ENCODE measurements at regions not wholly inside any gene's neighbourhood (a gene's known extent, or its start where the extent isn't known, plus 50 kb on each side); places are given as distances from the start of the nearest gene placed in this dataset.
"Not testable (repeated sequence)": the region's sequence is repeated elsewhere in the genome, so short reads cannot be mapped to it uniquely, and the experiment has no call there.

DNA sequence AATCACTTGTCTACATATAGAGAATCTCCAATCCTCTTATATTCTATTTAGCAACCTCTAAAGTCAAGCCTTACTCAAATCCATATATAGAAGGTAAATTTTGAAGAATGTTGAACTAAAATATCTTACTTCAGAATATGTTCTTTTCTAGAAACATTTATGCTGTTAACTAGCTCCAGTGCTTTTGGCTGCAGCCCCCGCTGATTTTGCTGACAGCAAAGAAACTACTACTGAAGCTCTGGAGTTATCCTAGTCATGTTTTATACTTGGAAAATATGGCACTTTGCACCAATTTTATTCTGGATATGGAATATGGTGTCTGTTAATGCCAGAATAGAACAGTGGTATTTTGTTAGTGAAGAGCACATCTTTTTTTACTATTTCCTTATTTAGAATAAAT is 212.4 kb upstream of the FSIP2 start:
- no peak for DNase-seq

DNA sequence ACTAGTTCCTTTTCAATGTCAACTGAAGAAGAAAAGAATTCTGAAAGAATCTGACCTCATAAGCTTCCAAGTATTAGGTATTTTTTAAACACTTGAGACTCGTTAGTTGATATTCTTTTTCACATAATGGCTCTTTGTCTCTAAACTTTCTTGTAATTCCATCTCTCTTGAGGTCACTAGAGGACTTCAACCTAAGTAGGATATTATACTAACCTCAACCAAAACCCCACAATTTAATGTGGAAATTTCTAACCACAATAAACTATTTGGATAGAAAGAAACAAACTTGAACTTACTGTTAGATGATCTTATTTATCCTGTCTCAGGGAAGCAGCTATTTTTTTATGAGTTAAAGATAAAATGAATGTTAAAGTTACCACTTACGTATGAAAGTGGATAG is 206.9 kb upstream of the FSIP2 start:
- no peak for DNase-seq

DNA sequence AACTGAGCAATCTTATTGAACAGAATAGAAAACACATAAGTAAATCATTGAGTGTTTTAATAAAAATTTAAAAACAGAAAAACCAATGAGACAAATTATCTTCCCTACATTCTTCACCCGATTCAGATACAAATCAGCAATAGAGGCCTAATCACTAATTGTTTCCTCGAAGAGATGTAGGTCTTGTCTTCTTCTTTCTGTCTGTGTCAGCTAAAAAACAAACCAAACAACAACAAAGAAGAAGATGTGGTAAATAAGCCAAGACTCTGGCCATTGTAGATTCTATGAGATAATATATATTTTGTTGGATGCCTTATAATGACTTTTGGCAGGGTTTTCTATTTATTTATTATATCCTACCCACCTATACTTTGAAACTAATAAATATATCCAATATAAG is 200.9 kb upstream of the FSIP2 start:
- DNase-seq = no peak

DNA sequence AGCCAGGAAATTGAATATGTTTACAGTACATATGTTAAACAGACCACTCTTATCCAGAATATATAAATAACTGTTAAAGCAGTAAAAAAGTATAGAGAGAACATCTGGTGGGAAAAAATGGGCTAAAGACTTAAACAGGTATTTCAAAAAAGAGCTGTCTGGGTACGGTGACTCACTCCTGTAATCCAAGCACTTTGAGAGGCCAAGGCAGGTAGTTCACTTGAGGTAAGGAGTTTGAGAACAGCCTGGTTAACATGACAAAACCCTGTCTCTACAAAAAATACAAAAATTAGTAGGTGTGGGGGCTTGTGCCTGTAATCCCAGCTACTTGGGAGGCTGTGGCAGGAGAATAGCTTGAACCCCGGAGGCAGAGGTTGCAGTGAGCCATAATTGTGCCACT is 171.4 kb upstream of the FSIP2 start:
- DNase-seq = no peak

DNA sequence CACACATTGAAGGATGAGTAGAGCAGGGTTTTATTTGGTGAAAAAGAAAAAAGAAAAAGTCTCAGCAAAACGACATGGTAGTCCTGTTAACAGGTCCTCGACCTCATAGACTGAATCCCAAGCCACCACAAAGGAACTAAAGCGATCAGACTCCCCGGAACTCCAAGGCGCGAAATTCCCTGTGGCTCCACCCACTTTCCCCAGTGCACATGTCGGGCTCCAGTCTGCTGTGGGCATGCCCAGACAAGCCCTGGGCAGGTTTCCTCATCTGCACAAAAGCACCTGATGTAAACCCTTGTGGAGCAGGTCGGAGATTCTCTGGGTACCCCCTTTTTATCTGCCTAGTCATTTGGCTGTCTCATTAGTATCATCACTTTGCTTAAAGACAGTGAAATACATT is 170.7 kb upstream of the FSIP2 start:
- DNase-seq = no peak

DNA sequence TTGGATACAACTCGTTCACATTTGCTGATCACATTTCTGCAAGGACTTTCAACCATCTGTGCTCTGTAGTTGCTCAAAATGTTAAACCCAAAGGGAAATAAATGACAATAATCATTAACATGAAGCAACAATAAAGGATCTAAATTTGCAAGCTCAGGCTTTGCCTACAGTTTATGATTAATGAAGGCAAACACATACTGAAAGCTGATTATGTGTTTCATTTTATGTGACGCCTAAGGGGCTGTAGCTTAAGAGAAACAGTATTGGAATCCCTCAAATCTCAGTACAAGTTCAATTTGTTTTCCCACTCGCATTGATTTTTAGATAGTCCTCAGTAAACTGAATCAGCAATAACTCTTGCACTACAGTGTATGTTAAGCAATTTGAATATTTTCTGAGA is 160.3 kb upstream of the FSIP2 start:
- no peak for DNase-seq

DNA sequence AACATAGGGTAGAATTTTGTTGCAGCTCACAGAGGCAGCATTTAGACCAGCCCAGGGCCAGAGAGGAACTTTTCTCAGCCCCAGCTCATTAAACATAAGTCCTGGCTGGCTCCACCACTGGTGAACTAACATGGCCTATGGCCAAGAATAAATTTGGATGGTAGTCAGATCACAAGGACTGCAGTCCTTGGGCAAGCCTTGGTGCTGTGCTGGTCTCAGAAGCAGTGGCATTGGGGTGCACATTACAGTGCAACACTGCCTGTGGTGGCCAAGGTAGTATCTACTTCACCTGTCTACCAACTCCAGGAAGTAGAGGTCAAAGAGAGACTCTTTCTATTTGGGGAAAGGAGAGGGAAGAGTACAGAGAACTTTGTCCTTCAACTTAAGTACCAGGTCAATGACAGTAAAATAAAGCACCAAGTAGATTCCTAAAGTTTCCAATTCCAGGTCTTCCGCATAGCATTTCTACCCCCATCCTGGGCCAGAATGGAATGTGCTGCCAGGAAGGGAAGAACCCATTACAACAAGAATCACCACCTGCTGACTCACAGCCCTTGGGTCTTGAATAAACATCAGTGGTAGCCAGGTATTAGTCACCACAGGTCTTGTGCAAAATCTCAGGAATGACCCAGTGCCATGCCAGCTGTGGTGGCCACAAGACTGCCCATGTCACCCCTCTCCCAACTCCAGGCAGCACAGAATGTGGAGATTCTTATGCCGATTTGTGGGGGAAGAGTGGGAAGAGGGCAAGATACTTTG is 155.4 kb upstream of the FSIP2 start:
- DNase-seq = no peak

DNA sequence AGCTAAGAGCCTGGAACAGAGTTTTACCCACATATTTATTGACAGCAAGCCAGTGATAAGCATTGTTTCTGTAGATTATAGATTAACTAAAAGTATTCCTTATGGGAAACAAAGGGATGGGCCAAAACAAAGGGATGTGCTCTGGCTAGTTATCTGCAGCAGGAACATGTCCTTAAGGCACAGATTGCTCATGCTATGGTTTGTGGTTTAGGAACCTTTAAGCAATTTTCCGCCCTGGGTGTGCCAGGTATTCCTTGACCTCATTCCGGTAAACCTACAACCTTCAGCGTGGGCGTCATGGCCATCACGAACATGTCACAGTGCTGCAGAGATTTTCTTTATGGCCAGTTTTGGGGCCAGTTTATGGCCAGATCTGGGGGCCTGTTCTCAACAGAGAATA is 153.4 kb upstream of the FSIP2 start:
- DNase-seq = not testable (repeated sequence)

DNA sequence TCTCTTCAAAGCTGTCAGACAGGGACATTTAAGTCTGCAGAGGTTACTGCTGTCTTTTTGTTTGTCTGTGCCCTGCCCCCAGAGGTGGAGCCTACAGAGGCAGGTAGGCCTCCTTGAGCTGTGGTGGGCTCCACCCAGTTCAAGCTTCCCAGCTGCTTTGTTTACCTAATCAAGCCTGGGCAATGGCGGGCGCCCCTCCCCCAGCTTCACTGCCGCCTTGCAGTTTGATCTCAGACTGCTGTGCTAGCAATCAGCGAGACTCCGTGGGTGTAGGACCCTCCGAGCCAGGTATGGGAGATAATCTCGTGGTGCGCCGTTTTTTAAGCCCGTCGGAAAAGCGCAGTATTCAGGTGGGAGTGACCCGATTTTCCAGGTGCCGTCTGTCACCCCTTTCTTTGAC is 147.3 kb upstream of the FSIP2 start:
- not testable (repeated sequence) for DNase-seq

DNA sequence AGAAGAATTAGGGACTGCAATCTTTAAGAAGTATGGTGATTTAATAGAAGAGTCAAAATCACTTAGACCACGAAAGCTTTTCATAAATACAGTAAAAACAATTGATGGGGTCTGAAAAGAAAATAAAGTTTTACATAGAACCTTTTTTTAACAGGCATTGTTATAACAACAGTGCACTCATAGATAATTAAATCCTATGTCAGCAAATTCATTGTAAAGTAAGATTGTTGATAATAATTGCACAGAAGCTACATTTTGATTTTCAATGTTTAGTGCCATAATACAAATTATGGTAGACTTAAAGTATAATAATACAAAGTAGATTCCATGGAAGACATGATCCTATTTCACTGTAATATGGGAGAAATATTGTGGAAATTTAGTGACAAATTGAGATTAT is 130.7 kb upstream of the FSIP2 start:
- no peak for DNase-seq

DNA sequence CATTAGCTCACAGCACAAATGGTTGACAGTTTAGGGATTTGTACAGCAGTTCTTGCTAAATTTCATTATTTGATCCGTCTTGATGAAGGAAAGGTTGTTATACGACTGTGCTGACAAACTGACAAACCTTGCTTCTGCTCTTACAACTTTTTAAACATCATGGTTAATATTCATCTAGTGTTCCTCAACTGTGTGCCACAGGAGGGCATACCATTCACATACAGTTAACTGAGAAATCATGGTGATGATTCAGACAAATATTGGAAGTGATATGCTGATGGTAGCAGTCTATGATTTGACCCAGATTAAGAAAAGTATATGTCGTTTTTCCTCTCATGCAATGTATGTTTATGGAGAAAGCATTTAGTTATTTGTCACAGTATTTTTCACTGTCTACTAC is 129.8 kb upstream of the FSIP2 start:
- no peak for DNase-seq

DNA sequence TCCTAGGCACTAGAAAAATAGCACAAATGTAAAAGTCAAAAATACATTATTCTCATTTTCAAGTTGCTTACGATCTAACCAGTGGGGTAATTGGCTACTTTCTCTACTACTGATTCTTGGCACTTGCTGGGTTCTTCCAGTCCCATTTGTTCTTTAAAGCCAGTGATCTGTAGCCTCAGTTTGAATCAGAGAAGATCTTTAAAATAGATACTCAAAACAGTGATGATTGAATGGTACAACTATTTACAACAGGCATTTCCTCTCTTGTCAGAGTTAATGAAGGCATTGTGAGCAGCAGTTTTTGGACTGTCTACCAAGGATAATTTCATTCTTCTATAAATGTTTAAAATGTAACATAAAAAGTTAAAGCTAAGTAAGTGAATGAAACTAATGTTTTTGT is 128.3 kb upstream of the FSIP2 start:
- DNase-seq = no peak

DNA sequence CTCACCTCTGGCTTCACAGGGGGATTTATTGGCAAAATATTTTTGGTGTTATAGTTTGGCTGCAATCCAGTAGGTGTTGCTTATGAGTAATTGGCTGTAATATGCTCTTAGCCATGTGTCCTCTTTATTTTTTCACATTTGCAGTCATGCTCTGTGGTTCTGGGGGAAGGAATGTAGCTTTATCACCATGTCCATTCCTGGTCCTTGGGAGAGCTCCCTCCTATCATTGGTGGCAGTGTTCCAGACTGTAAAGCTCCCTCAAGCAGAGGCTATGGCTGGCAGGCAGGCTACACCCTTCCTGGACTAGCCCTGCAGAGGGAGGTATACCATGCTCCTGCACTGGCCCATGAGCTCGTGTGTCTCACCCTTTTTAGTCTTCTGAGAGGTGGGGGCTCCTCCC is 120.0 kb upstream of the FSIP2 start:
- no peak for DNase-seq

DNA sequence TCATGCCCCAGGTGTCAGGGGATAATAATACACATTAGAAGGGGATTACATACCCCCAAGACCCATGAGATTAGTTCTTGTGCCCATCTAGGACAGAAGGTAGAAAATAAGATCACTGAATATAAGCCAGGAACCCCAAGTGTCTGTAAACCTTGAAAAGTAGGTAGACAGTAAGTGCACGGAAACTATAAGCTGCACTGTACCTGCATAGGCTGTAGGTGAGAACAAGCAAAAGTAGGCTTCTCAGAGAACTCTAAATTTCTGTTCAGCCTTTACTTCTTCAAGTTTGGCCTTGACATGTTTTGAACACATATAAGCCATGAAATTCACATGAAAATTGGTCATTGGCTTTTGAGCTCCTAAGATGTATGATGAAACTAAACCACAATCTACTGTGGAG is 113.0 kb upstream of the FSIP2 start:
- DNase-seq = no peak

DNA sequence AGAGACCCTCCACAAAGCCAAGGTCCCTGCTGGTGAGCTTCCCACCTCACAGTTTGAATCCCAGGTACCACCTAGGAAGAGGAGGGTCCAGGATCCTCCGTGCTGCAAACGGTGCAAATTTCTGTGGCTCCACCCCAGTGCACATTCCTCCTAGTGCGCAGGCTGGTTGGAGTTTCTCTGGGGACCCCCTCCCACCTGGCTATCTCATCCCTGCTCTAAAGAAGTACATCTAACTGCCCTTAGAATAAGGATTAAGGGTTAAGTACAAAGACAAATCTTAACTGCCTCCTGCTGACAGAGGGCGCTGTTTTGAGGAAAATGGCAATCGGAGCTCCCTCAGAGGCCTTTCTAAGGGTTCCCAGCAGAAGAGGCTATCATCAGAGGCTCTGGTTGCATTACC is 109.6 kb upstream of the FSIP2 start:
- no peak for DNase-seq

DNA sequence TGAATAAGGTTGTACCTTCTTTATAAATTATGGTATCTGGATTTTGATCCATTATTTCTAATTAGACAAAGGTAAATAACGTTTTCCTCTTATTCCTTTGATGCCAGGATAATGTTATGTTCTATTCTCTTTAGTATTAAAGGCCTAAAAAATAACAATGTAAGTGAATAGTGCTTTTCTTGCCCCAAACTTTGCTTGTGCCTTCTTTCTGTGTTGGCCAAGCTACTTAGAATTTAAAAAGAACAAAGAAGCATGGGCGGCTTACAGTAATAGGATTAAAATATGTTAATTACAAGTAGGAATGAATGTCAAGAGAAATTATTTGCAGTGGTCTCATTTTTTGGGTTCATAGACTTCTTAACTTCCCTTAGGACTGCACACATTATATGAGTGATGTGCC is 105.0 kb upstream of the FSIP2 start:
- DNase-seq = no peak

DNA sequence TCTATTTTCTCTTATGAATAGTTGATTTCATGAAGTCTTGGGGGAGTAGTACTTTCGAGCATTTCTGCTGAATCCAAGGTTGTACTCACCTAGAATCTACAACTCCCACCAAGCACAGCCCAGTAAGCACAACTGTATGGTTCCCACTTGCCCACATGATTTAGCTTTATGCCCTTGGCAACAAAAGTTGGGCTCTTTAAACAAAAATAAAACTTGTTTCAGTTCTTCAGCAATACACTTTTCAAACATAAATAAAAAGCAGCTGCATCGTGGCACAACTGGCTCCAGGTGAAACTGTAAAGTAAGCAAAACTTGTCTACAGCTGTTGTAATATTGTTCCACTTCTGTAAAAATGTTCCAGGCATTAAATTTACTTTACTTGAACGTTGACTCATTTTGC is 99.8 kb upstream of the FSIP2 start:
- no peak for DNase-seq

DNA sequence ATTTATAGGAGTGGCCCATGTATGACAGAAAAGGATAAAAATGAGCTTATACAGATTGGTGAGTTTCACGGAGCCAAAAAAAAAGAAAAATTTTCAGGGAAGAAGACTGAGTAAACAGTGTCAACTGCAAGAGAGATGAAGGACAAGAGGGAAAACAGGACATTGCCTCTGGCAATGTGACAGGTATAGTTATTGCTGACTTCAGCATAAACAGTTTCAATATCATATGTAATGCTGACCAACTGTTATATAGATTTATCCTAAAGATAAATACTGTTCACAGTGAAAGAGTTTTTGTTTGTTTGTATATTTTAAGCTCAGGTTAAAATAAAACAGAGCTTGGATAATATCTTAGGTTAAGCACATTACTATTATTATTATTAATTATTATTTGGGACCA is 98.0 kb upstream of the FSIP2 start:
- no peak for DNase-seq

DNA sequence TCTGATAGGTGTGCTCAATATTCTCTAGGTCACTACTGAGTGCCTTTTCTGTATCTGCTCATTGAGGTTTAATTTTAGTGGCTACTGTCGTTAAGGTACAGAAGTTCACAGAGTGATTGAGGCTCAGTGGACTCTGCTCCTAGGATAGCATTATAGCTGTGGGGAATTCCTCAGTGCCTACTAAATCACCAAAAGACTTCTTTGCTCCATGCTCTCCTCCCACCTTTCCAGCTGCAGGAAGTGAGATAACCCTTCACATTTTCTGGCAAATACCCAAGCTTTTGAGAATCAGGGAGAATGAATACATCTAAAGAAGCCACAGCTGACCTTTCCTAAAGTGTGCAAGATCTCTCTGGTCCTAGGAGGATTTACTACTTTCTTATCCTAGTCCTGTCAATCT is 95.2 kb upstream of the FSIP2 start:
- DNase-seq = no peak

DNA sequence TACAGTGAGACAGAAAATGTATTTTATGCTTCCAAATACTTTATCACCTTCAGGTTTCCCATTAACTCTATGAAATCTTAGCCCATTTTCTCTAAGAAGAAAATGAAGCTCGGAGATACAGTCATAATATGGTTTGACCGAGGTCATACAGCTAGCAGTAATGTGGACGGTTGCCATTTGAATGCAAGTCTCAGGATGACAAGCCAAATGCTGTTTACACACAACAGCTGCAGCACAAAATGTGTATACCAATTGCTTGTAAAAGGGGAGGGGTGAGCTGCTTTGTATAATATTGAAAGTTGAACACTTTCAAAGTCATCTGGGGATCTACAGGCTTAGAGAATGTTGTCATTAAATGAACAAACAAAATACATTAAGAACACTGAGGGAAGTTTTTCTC is 93.8 kb upstream of the FSIP2 start:
- DNase-seq = no peak

DNA sequence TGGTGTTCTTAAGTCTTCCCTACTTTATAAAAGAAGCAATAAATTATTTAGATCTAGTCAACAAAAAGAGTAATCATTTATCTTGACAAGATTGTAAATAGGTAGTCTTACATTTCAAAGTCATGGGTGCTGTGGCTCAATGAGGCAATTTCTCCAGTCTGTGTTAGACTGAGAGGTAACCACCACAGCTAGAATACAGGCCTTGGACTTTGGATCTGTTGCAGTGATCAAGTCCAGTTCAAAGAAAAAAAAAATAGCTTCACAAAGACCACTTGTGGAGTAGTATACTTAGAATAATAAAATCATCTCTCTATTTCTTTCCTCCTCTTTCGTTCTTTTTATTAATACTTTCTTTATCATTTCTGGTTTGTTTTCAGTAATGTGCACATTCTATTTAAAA is 93.1 kb upstream of the FSIP2 start:
- no peak for DNase-seq

DNA sequence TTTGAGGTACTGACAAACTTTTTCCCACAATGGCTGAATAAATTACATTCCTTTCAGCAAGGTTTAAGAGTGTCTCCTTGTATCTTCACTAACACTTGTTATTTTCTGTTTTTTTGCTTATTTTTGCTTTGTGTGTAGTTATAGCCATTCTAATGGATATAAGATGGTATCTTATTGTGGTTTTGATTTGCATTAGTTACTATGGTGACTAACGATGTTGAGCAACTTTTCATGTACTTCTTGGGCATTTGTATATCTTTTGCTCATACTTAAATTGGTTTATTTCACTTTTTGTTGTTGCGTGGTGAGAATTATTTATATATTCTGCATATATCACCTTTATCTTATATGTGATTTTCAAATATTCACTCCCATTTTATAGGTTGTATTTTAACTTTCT is 79.9 kb upstream of the FSIP2 start:
- no peak for DNase-seq

DNA sequence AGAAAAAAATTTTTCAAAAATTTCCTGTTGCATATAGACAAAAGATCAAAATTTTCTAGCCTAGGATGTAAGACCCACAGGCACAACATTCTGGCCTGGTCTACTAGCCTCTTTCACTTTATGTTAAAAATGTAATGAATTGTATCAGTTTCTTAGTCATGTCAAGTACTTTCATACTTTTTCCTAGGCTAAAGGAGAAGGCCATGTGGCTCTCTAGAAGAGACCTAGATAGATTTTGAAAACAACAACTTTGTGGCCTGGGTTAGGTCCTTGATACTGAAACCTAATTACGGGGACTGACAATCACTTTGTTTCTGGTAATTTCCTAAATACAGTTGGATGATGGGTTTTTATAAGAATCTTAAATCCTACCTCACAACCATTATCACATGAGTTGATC is 74.8 kb upstream of the FSIP2 start:
- DNase-seq = no peak

DNA sequence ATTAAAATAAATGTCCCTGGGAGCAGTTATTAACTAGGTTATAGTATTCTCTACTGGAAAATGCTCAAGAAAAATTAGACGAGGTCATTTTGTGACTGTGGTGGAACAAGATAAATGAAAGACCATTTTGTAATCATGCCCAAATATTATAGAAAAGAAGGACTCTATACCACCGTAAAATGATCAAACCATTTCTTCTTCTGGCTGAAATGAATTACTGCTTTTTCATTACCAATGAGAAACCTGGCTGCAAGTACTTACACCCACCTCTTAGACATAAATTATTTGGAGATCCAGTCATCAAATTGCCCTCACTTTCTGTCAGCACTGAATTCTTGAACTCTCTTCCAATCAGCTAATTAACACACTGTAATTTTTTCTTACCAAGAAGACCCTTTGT is 74.2 kb upstream of the FSIP2 start:
- DNase-seq = no peak

DNA sequence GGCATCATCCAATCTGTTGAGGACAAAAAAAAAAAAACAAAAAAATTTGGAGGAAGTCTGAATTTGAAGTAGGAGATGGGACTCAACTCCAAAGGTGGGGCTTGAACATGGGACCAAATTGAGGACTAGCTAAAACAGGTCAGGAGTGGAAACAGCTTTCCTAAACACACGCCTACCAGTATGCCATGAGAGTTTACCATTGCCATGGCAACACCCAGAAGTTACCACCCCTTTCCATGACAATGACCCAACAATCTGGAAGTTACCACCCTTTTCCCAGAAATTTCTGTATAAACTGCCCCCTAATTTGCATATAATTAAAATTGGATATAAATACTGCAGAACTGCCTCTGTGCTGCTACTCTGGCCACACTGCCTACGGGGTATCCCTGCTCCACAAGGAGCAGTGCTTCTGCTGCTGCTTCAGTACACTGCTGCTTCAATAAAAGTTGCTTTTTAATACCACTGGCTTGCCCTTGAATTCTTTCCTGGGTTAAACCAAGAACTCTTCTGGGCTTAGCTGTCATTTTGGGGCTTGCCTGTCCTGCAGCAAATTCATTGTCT is 73.3 kb upstream of the FSIP2 start:
- no peak for DNase-seq

Data from CD4-positive, alpha-beta T cell treated with Interleukin-21 for 1 hour (primary cell).